GM23338 (cell line): ENCODE measurements at regions not wholly inside any gene's neighbourhood (a gene's known extent, or its start where the extent isn't known, plus 50 kb on each side); places are given as distances from the start of the nearest gene placed in this dataset.

Source experiments
- ATAC-seq: fragments of 200-7000 bp; cut with Tn5 transposase; 3 replicates; pipeline ENCODE4 v1.9.1; 2020
- DNase-seq: peaks from one replicate; pipeline ENCODE4 v3.0.0-alpha.2; 2015; ENCODE audit warnings: low spot score
- H2AFZ ChIP-seq: fragments of 200-600 bp; sonication (generic); 2 replicates; pipeline ENCODE4 v1.8.0; 2016; ENCODE audit warnings: antibody characterized with exemption, mild to moderate bottlenecking, moderate library complexity
- H3F3A ChIP-seq: fragments of 200-600 bp; sonication (generic); replicated peaks from 2 replicates; pipeline ENCODE4 v1.8.0; 2017; ENCODE audit warnings: antibody characterized with exemption, mixed run types, low read depth
- H3K27ac ChIP-seq: fragments of 200-600 bp; sonication (generic); 2 replicates; pipeline ENCODE4 v1.6.1; 2016; ENCODE audit warnings: low read depth
- H3K27me3 ChIP-seq: fragments of 200-600 bp; sonication (generic); 2 replicates; pipeline ENCODE4 v1.8.0; 2016; ENCODE audit warnings: mild to moderate bottlenecking, mixed run types, moderate library complexity; ENCODE audit not compliant: insufficient read depth
- H3K36me3 ChIP-seq: fragments of 200-600 bp; sonication (generic); 2 replicates; pipeline ENCODE4 v1.8.0; 2016; ENCODE audit warnings: mild to moderate bottlenecking; ENCODE audit not compliant: insufficient read depth
- H3K4me1 ChIP-seq: fragments of 200-600 bp; sonication (generic); 2 replicates; pipeline ENCODE4 v1.8.0; 2016; ENCODE audit warnings: mild to moderate bottlenecking, moderate library complexity; ENCODE audit not compliant: insufficient read depth
- H3K4me2 ChIP-seq: fragments of 200-600 bp; sonication (generic); 2 replicates; pipeline ENCODE4 v1.7.1; 2017; ENCODE audit warnings: mixed run types
- H3K4me3 ChIP-seq: fragments of 200-600 bp; sonication (generic); 2 replicates; pipeline ENCODE4 v1.6.1; 2016; ENCODE audit warnings: mixed run types
- H3K79me2 ChIP-seq: fragments of 200-600 bp; sonication (generic); replicated peaks from 2 replicates; pipeline ENCODE4 v1.8.0; 2017; ENCODE audit warnings: mild to moderate bottlenecking; ENCODE audit not compliant: insufficient read depth
- H3K9me2 ChIP-seq: fragments of 200-600 bp; sonication (generic); 2 replicates; pipeline ENCODE4 v1.8.0; 2017; ENCODE audit not compliant: insufficient read depth
- H4K20me1 ChIP-seq: fragments of 200-600 bp; sonication (generic); replicated peaks from 2 replicates; pipeline ENCODE4 v1.8.0; 2017; ENCODE audit warnings: mild to moderate bottlenecking; ENCODE audit not compliant: insufficient read depth
- H3K27ac Mint-ChIP-seq: 2 replicates; pipeline ENCODE4 v1.8.0; 2020; ENCODE audit warnings: inconsistent platforms, mild to moderate bottlenecking, moderate library complexity, mixed read lengths
- H3K27me3 Mint-ChIP-seq: 3 replicates; pipeline ENCODE4 v1.8.0; 2022; ENCODE audit warnings: low read depth, mild to moderate bottlenecking, moderate library complexity, mixed read lengths, inconsistent platforms; ENCODE audit not compliant: insufficient read depth, poor library complexity
- H3K36me3 Mint-ChIP-seq: 3 replicates; pipeline ENCODE4 v1.8.0; 2021; ENCODE audit warnings: low read depth, mild to moderate bottlenecking, inconsistent platforms, moderate library complexity, mixed read lengths
- H3K4me1 Mint-ChIP-seq: 3 replicates; pipeline ENCODE4 v1.8.0; 2020; ENCODE audit warnings: mild to moderate bottlenecking, inconsistent platforms, mixed read lengths
- H3K4me3 Mint-ChIP-seq: 3 replicates; pipeline ENCODE4 v1.8.0; 2021; ENCODE audit warnings: moderate library complexity, mild to moderate bottlenecking, inconsistent platforms, mixed read lengths
- H3K9me3 Mint-ChIP-seq: 3 replicates; pipeline ENCODE4 v1.8.0; 2020; ENCODE audit warnings: moderate library complexity, mild to moderate bottlenecking, inconsistent platforms, mixed read lengths
- CREB1 ChIP-seq: fragments of 250-450 bp; sonication (Bioruptor Pico); IDR thresholded peaks from 2 replicates; pipeline ENCODE4 v1.5.0; 2020; ENCODE audit warnings: low read depth, mild to moderate bottlenecking, moderate library complexity
- CTCF ChIP-seq, 2 experiments: fragments of 200-600 bp in 1 of 2; sonication (generic) in 1 of 2; conservative IDR thresholded peaks; 2 replicates each; pipeline versions ENCODE4 v1.5.1 to v1.6.1; 2016 to 2017; ENCODE audit warnings: antibody characterized with exemption in 2 of 2, low read depth in 2 of 2, mild to moderate bottlenecking in 2 of 2, moderate library complexity in 1 of 2
- EZH2 ChIP-seq: fragments of 200-600 bp; sonication (generic); IDR thresholded peaks from one replicate; pipeline ENCODE4 v1.8.0; 2017; ENCODE audit warnings: antibody characterized with exemption, mild to moderate bottlenecking, low read depth; ENCODE audit not compliant: unreplicated experiment
- EZH2phosphoT487 ChIP-seq: fragments of 200-600 bp; sonication (generic); IDR thresholded peaks from one replicate; pipeline ENCODE4 v1.8.1; 2018; ENCODE audit warnings: antibody characterized with exemption; ENCODE audit not compliant: unreplicated experiment
- JUNB ChIP-seq: IDR thresholded peaks from one replicate; pipeline ENCODE4 v1.6.1; 2016; ENCODE audit warnings: antibody characterized with exemption; ENCODE audit not compliant: unreplicated experiment
- NANOG ChIP-seq: IDR thresholded peaks from 2 replicates; pipeline ENCODE4 v1.6.1; 2016; ENCODE audit warnings: antibody characterized with exemption, borderline replicate concordance
- POLR2AphosphoS5 ChIP-seq: IDR thresholded peaks from 2 replicates; pipeline ENCODE4 v1.6.1; 2016; ENCODE audit warnings: antibody characterized with exemption, low read depth
- STAT1 ChIP-seq: IDR thresholded peaks from one replicate; pipeline ENCODE4 v1.6.1; 2016; ENCODE audit warnings: antibody characterized with exemption; ENCODE audit not compliant: unreplicated experiment
- TF ChIP-seq, protein P1 (sequence below): IDR thresholded peaks from 2 replicates; pipeline ENCODE4 v1.6.1; 2016; ENCODE audit warnings: antibody characterized with exemption

DNA sequence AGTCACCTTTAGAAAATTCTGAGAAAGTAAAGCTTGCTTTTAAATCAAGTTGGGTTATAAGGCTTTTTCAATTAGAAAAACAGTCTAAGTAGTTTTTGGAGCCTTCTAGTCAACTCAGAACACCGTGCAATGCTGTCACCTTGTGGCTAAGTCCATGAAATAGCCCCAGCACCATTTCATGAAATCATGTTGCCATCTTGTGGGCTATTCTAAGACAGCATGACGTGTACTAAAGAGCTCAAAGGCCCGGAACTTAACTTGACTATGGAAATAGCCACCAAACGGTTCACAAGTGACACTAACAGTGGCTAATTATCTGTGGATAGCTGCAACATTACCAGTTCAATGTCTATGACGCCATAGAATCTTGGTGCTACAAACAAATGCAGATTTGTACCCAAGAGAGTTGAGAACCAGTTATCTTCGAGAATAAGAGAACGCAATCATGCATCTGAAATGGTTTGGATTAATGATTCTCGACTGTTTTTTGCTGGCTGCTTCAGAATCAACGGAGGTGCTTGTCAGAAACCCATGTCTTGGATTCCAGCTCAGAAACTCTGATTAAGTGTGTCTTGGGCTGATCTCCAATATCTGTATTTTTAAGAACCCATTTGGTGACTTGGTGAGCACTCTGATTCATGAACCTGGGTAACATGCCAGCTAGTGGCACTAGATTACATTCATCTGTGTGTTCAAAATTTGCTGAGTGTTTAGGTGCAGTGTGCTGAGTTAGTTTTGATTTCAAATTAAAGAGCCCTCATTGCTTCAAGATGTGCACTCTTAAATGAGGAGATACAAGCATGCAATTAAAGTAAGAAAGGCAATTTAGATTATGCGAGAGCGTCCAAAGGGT lies 111.2 kb upstream of the MCTP2 start:
- no peak overlapping the region for H3K27ac Mint-ChIP-seq
- no peaks in the 10 kb centered on the region for H4K20me1 ChIP-seq
- no peaks in the 10 kb centered on the region for H3K79me2 ChIP-seq
- no peaks in the 10 kb centered on the region for H3F3A ChIP-seq
- no peak overlapping the region for H2AFZ ChIP-seq
- H3K27ac ChIP-seq = no peak overlapping the region
- H3K4me2 ChIP-seq = no peak overlapping the region
- H3K27me3 Mint-ChIP-seq = no peaks in the 10 kb centered on the region
- H3K4me1 Mint-ChIP-seq = peaks cover 15% of the 10 kb centered on the region
- no peaks in the 10 kb centered on the region for H3K9me3 Mint-ChIP-seq
- H3K4me3 ChIP-seq = no peak overlapping the region
- ATAC-seq (peak; percentile 98), DNase-seq (peak; percentile 93)
- TF ChIP-seq CREB1 (CRISPR knock-in tag) = peak; percentile 78
- TF ChIP-seq EZH2phosphoT487 = no peak
- TF ChIP-seq CTCF (conservative IDR thresholded peaks at IDR 0.05; ENCODE audit: low read depth in 2 of 2) = peak; percentile 100
- H3K36me3 ChIP-seq = no peaks in the 10 kb centered on the region
- no peaks in the 10 kb centered on the region for H3K9me2 ChIP-seq
- peaks cover 17% of the 10 kb centered on the region for H3K4me1 ChIP-seq
- H3K4me3 Mint-ChIP-seq = no peak overlapping the region
- H3K27me3 ChIP-seq = no peaks in the 10 kb centered on the region
- H3K36me3 Mint-ChIP-seq = no peaks in the 10 kb centered on the region

GRCh38 chr15:94119298-94119811 lies 112.0 kb upstream of the MCTP2 start:
- no peak overlapping the region for H3K27ac Mint-ChIP-seq
- DNase-seq = peak; percentile 12
- peak; percentile 87 for ATAC-seq
- TF ChIP-seq JUNB (no peak), CTCF (conservative IDR thresholded peaks at IDR 0.05; ENCODE audit: low read depth in 2 of 2) (no peak), STAT1 (no peak), EZH2phosphoT487 (no peak), NANOG (no peak), EZH2 (no peak), CREB1 (CRISPR knock-in tag) (no peak), POLR2AphosphoS5 (no peak)
- TF ChIP-seq, protein P1, sequence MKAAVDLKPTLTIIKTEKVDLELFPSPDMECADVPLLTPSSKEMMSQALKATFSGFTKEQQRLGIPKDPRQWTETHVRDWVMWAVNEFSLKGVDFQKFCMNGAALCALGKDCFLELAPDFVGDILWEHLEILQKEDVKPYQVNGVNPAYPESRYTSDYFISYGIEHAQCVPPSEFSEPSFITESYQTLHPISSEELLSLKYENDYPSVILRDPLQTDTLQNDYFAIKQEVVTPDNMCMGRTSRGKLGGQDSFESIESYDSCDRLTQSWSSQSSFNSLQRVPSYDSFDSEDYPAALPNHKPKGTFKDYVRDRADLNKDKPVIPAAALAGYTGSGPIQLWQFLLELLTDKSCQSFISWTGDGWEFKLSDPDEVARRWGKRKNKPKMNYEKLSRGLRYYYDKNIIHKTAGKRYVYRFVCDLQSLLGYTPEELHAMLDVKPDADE = no peak

More at GRCh38 chr15:94119298-94119811, 112.0 kb upstream of the MCTP2 start:
- Mint-ChIP-seq H3K36me3 (no peaks in the 10 kb centered on the region), H3K27me3 (no peaks in the 10 kb centered on the region), H3K4me3 (no peak overlapping the region), H3K9me3 (no peaks in the 10 kb centered on the region), H3K4me1 (peaks cover 13% of the 10 kb centered on the region)
- no peak overlapping the region for H3K4me2 ChIP-seq
- H3K27ac ChIP-seq = no peak overlapping the region
- H2AFZ ChIP-seq = no peak overlapping the region
- H3K4me3 ChIP-seq = no peak overlapping the region
- peaks cover 17% of the 10 kb centered on the region for H3K4me1 ChIP-seq
- no peaks in the 10 kb centered on the region for H3F3A ChIP-seq
- no peaks in the 10 kb centered on the region for H4K20me1 ChIP-seq
- no peaks in the 10 kb centered on the region for H3K79me2 ChIP-seq
- no peaks in the 10 kb centered on the region for H3K36me3 ChIP-seq
- no peaks in the 10 kb centered on the region for H3K27me3 ChIP-seq
- no peaks in the 10 kb centered on the region for H3K9me2 ChIP-seq
